NCI-H2196 (cell line): ENCODE measurements at regions not wholly inside any gene's neighbourhood (a gene's known extent, or its start where the extent isn't known, plus 50 kb on each side); places are given as distances from the start of the nearest gene placed in this dataset.

ENCODE experiments used
- DNase-seq: peaks from one replicate; lab custom pipeline; 2025; ENCODE audit not compliant: unreplicated experiment; lab: John Stamatoyannopoulos, UW

DNA sequence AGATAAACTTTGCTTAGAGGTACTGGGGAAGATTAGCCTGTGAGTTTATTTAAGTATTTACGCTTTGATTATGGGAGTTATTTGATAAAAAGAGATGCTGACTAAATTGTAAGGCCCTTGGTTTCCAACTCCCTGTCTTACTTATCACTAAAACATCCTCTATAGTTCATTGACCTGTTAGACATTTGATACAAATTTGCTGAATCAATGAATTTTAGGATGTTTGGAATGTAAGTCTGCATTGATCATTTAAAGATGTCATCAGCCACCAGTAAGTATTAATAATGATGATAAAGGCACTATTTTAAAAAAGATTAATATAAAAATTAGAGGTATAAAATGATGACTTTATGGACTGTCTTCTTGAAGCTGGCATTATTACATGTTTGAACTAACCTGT, 340.6 kb downstream of the SPRY1 start:
- no peak for DNase-seq

DNA sequence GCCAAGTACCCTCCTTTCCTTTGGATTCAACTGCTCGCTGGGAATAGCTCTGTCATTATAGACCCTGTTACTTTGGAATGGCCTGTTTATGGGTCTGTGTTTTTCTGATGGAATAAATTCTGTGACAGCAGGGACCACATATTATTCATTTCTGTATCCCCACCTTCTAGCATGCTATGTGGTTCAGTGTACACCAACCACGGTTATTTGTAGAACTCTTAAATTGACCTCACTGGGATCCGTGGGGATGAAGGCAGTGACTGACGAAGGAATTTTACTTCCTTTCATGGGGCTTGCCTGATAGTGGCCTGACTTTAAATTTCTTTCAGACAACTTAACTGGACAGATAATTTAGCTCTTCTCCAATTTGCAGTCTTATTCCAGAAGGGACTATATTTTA, 343.2 kb downstream of the SPRY1 start:
- no peak for DNase-seq

DNA sequence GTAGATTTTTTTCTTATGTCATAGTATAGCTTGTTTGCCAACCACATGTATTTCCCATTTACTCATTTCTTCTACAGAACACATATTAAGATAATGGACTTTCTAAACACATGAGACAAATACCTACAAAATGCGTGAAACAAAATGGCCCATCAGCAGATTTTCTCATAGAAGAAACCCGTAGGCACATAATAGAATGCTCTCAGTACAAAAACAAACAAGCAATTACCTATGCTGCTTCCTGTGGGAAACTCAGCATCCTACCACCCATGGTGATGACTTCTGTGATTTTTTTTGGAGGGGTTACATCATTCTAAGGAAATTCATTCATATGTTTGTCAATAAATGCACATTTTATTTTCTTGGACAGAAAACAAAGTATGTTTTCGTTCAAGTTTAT, 343.6 kb downstream of the SPRY1 start:
- no peak for DNase-seq

DNA sequence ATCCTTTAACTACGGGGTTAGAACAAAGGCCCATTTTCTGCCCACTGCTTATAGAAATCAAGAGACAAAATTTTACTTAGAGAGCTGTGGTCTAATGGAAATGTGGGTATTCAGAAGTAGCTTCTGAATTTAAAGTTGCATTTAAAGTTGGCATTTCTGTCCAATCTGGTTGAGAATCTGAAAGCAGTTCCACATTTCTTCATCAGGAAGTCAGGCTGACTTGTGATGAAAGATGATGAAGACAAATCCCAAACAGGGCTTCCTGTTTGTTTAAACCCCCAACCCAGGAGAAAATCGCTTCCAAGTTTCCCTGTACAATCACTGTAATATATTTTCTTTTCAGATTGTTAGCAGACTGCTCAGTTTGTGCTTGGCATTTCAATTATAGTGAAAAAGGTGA, 345.3 kb downstream of the SPRY1 start:
- no peak for DNase-seq

DNA sequence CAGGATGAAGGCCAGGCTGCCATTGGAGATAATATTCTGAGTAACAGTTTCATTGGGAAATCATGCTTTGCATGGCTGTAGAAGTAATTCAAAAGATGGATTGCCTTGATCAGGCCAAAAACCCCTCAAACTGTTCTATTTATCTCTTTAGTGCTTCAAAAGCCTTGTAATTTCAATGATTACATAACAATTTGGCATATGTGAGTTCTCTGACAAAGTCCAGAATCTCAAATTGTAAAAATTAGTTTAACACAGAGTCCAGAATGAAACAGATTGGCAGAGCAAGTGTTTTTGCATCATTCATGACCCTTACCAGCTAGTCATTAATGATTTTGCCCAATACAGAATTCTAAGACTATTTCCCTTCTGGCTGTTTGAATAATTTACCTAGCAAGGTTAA, 347.3 kb downstream of the SPRY1 start:
- DNase-seq: no peak

DNA sequence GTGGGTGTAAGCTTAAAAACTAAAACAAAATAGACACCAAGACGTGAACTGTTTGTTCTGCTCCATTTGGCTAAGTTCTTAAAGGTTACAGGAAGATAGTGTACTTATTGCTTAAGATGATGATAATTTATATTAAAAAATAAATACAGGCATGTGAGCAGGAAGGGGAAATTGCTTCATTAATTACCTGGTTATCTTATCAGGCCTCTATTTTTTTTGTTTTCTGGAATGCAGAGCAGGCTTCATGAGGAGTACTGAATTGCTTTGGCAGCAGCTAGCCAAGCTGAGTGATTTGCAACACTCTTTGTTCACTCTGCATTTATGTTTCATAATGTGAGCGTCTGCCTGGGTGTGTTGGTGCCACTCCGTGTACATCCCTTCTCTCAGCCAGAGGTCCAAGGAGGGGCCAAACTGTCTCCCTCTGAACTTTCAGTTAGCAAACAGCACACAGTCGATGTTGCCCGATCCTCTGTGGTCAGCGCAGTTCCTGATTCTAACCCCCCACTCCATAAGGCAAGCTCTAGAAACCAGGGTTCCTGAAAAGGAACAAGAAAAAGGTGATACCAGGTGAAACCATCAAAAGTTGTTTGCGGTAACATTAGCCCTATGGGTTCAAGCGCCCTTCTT, 348.2 kb downstream of the SPRY1 start:
- no peak for DNase-seq

DNA sequence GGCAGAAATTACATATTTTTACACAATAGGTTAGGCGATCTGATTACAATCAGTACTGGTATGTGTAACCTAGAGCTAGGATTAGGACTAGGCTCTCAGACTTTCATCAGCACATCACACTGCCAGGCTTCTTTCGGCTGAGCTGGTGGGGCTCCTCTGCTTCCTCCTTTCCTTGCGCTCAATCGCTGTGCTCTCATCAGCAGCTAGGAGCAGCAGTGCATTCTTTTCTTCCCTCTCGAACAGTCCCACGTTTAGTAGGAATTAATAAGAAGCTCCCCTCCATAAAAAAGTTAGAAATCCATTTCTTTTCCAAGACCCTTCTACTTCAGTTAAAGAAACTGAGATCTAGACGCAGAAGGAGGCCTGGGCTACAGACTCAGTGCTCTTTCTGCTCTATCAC, 350.4 kb downstream of the SPRY1 start:
- no peak for DNase-seq

DNA sequence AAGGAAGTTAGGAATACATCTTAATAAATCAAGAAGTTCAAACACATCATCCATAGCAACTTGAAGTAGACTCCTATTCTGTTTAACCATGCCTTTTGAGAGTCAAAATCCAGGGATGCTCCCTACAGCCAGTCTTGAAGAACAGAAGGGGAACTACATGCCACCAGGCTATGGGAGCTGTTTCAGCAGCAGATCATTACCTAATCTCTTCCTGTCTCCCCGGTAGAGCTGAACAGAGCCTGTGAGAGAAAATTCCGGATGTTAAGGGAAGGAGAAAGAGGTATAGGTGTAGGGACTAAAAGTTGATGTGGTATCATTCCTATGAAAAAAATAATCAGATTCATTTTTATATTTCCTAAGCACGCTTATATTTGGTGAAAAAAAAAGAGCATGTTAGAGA, 352.2 kb downstream of the SPRY1 start:
- DNase-seq: no peak

DNA sequence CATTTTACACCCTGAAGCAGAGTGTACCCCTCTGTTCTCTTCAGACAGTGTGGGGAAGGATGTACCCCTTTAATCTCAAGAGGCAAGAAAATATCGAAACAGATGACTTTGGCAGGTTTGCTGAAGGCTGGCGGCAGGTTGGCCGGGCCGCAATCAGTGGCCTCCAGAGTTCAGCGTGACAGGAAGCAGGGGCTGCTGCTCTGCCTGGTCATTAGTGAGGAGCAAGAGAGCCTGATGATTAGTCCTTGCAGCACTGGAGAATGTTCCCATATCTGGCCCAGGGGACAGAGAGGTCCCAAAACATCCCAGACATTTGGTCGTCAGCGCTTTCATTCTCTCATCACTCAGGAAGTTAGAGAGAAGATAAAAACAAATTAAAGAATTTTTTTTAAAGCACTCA, 352.8 kb downstream of the SPRY1 start:
- no peak for DNase-seq

DNA sequence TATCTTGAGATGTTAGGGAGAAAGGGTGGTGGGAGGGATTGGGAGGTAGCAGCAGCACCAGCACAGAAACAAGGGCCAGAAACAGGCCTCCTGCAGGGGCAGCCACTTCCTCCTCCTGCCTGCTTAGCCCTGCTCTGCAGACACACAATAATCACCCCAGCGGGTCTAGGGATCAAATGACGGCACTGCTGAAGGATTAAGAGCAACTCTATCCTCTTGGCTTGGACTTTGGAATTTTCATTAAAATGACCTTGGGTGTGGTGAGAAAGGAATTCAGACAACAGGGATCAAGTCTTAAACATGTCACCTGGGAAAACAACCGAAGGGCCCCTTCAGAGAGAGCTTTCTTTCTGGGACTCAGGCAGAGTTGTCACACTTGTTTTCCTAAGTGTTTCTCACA, 353.4 kb downstream of the SPRY1 start:
- no peak for DNase-seq

DNA sequence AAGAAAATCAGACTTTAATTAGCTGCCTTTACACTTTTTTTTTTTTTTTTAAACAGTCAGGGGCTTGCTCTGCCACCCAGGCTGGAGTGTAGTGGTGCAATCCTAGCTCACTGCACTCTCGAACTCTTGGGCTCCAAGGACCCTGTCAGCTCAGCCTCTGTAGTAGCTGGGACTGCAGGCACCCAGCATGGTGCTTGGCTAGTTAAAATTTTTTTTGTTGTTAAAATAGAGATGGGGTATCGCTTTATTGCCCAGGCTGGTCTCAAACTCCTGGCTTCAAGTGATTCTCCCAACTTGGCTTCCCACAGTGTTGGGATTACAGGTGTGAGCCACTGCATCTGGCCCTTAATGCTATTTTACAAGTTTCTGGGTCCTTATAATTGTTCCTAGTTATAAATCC, 359.1 kb downstream of the SPRY1 start:
- no peak for DNase-seq

DNA sequence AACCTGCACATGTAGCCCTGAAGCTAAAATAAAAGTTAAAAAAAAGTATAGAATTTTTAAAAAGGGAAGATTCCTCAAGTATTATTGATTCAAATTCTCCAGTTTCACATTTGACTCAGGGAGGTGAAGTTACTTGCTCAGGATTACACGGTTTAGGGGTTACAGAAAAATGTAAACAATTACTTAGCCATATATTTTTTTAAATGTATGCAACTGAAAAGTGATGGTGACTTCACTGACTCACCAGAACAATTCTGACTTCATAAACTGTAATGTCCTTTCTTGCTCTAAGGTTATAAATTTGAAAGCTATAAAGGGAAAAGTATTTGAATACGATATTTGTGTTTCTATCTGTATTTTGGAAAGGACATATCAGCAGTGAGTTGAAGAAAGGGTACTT, 371.2 kb downstream of the SPRY1 start:
- DNase-seq: no peak

DNA sequence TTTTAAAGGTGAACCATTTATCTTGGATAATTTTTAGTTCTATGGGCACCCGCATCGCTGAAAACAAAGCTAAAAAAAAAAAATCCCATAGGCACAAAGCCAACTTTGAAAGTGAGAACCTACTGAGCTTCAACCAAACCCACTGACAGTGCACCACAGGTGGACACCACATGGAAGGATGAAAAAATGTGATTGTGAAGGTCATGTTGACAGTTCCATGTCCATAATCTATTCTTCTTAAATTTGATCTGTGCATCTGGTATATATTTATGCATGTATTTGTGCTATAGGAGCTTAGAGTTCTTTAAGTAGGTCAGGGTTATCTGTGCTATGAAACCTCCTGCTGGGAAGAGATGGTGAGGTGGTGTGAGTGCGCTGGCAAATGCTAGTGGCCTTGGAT, 374.3 kb downstream of the SPRY1 start:
- no peak for DNase-seq

DNA sequence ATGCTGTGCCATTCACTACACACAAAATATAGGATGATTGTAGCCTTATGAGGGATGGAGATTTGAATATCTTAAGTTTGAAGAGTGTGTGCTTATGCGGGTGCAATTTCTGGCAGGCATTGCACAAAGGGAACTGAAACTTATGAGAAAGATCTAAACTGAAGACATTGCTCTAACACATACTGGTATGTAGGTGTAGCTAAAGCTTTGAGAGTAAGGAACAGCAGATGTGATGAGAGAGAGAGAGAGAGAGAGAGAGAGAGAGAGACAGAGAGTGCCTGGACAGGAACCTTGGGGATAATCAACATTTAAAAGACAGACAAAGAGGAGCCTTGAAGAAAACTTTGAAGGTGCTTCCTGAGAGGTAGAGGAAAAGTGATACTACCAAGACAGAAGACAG, 379.7 kb downstream of the SPRY1 start:
- no peak for DNase-seq

DNA sequence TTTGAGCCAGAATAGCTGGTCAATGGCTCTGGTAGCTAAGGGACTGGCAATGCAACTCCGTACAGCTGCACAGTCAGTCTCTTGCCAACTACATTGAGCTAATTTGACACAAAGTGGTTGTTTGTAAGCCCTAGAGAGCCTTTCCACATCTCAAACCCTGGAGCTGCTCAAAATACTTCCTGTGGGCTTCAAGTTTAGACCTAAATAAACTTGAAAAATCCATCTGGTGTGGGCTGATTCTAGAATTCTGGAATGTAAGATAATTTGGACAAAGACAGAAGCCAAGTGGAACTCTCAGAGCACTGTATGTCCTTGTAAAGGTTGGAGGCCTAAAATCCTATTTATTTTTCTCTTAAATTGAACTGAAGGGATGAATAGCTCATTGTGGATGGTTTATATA, 380.8 kb downstream of the SPRY1 start:
- DNase-seq: no peak

DNA sequence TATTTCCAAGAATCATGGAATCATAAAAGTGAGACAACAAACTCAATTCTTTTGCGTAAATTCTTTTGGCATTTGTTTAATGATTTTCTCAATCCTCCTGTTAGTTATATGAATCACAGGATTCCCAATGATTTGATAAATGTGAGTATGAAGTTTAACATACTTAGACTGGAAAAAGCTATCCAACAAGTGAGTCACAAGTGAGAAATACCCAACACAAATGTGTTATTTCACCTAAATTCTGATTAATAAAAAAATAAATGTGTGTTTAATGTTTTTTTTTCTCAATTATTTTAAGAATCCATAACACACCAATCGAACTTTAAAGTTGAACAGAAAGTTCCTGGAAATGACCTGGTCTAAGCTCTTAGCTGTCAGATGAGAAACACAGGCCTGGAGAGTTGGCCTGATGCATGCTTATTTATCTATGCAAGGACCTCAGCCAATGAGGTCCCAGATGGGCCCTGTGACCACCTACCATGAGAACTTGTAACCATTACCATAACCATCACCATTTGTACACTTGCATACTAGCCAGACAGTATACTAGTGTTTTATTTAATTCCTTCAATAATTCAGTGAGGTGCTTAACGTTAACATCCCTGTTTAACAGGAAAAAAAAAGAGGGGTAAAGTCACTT, 386.7 kb downstream of the SPRY1 start:
- no peak for DNase-seq

DNA sequence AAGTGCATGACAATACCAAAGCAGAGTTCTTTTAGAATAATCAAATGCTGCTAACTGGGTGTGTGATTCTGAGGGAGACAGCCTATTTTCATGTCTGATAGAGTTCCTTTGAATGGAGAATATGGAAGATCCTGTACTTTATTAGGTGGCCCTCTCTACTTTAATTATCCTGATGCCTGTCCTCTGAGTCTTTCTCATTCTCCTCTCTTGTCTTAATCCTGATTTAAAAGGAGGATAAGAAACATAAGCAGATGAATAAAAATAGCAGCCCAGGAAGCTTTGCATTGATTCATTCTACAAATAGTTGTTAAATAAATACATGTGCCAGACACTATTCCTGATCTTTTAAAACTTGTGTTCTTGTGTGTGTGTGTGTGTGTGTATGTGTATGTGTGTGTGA, 387.3 kb downstream of the SPRY1 start:
- DNase-seq: no peak

DNA sequence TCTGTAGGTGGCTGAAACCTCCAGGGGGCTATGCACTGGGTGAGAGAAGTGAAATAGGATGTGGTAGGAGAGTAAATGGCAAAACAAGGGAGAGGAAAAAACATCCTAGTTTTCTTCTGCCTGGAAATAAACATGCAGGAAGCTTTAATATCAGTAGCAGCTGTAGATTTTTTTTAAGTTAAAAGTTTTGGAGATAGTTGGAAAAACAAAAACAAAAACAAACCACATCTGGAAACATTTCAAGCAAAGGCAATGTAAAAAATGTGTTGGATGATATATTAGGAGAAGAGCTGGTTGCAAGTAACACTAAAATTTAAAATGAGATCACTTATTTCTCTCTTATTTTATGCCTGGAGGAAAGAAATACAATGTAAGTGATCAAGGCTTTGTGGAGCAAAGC, 388.0 kb downstream of the SPRY1 start:
- no peak for DNase-seq

DNA sequence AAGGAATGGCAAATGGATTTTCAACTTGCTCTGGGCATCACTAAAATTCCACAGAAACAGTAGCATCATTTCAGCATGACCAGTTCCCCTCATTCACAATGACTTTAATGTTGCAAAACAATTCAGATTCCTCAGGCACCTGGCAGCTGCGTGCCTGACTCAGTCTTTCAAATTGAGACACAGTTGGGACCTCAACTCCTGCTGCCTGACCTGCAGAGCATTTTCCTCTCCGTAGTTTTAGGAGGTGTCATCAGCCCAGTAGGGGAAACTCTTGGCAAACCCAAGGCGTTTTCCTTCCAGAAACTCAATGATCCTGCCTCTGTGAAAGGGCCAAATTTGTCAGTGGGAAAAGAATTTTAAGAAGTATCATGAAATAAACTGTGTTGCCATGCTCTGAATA, 388.9 kb downstream of the SPRY1 start:
- no peak for DNase-seq

DNA sequence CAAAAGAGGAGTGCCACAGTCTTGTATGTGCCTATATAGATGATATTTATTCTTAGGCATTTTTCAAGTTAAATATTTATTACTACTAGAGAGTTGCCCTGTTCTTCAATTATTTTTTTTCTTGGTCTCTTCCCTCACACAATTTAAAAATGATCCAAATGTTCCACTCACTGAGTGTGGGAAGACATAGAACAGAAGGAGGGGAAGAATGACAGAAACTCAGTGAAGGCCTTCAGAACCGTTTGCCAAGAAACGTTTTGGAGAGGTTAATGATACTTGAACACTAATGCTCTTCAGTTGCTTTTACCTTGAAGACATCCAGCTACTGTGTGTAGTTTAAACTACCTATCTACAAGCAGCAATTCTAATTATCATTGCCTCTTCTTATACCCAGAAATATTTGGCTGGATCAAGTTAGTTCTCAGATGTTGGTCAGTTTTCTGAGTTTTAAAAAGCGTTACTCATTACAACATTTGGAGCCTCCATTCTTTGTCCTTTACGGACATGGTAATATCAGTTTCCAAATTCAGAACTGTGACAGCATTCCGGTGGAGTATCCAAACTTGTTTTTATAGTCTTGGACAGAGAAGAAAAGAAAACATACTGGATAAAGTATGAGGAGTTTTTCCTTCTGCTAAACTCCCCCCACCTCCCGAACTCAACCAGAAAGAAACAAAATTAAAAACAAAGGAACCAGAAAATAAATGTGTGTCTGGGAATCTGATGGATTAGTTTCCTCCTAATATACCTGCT, 389.7 kb downstream of the SPRY1 start:
- no peak for DNase-seq

DNA sequence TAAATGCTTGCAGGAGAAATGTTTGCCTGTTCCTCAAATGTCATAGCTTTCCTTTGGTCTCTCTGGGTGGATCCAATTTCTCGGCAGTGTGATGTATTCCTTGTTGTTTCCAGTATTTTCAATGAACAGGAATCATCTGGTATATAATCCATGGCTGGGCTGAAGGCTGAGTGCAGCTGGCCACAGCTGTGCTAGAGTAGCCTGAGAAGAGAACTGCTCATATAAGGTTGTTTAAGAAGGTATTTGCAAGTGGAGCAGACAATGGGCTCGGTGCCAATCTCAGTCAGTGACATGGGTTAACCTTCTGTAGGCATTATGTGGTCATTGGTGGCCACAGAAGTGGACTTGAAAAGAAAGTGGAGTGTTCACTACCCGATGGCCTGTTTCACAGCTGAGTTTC, 390.3 kb downstream of the SPRY1 start:
- no peak for DNase-seq

DNA sequence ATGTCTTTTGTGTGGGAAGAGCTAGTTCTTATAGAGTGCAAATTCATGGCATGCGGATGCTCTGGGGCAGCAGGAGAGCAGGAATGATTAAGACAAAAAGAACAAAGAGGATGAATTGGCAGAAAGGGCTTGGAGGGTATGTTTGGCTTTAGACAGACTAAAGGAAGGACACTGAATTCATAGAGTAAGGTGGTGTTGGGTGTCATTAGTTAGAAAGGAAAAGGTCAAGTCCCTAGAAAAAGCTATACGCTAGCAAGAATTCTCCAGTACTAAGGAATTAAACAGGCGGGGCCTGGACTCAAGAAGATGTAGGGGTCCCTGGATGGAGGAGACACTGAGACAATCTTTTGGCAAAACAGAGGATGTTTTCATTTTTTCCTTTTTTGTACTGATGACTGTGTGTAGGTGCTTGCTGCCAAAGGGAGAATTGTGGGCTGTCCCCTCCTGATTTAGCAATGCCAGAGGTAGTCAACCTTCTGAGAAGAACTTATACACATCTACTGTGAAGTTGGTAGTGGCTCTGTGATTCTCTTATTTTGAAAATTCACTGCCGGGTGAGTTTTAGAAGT, 391.0 kb downstream of the SPRY1 start:
- no peak for DNase-seq
